Liver (tissue), 8 donors: ENCODE measurements at regions not wholly inside any gene's neighbourhood (a gene's known extent, or its start where the extent isn't known, plus 50 kb on each side); places are given as distances from the start of the nearest gene placed in this dataset.

ENCODE experiments used
- DNase-seq: peaks from one replicate; pipeline ENCODE4 v3.0.0-alpha.2; 2017; ENCODE audit warnings: low spot score
- H3K27ac ChIP-seq, 2 donors: one replicate each; pipeline ENCODE4 v1.7.0; 2013; ENCODE audit warnings: inconsistent platforms in 2 of 2, low read length in 2 of 2, control low read depth in 1 of 2, low read depth in 1 of 2, mild to moderate bottlenecking in 1 of 2
- H3K27me3 ChIP-seq, 4 donors: one replicate each; pipeline versions ENCODE4 v1.6.1 to v1.7.0; 2013; ENCODE audit warnings: low read length in 3 of 4, inconsistent platforms in 1 of 4, mild to moderate bottlenecking in 1 of 4, moderate library complexity in 1 of 4; ENCODE audit not compliant: control insufficient read depth in 4 of 4, insufficient read depth in 4 of 4
- H3K36me3 ChIP-seq, 4 donors: one replicate each; pipeline versions ENCODE4 v1.6.1 to v1.7.0; 2013; ENCODE audit warnings: low read length in 3 of 4, mild to moderate bottlenecking in 3 of 4, low read depth in 1 of 4, moderate library complexity in 1 of 4; ENCODE audit not compliant: control insufficient read depth in 4 of 4, insufficient read depth in 3 of 4
- H3K4me1 ChIP-seq, 4 donors: one replicate each; pipeline versions ENCODE4 v1.6.1 to v1.7.0; 2013; ENCODE audit warnings: low read length in 3 of 4, mild to moderate bottlenecking in 3 of 4, moderate library complexity in 1 of 4; ENCODE audit not compliant: control insufficient read depth in 4 of 4, insufficient read depth in 4 of 4
- H3K4me3 ChIP-seq, 3 donors: one replicate each; pipeline versions ENCODE4 v1.6.1 to v1.7.0; 2013; ENCODE audit warnings: low read length in 3 of 3, control low read depth in 1 of 3, low read depth in 1 of 3, mild to moderate bottlenecking in 1 of 3
- H3K9ac ChIP-seq, 2 donors: one replicate each; pipeline ENCODE4 v1.7.0; 2013; ENCODE audit warnings: low read length in 2 of 2, mild to moderate bottlenecking in 2 of 2, moderate library complexity in 2 of 2, control low read depth in 1 of 2, low read depth in 1 of 2
- H3K9me3 ChIP-seq, 4 donors: one replicate each; pipeline versions ENCODE4 v1.6.1 to v1.7.0; 2013; ENCODE audit warnings: low read length in 3 of 4; ENCODE audit not compliant: control insufficient read depth in 4 of 4
- EGR1 ChIP-seq, 2 donors: IDR thresholded peaks; 2 replicates each; pipeline ENCODE4 v1.6.1; 2016 to 2018; ENCODE audit warnings: antibody characterized with exemption in 2 of 2, low read depth in 2 of 2
- FOXA1 ChIP-seq: IDR thresholded peaks from 2 replicates; pipeline ENCODE4 v1.6.1; 2016; ENCODE audit warnings: antibody characterized with exemption
- FOXA2 ChIP-seq: IDR thresholded peaks from 2 replicates; pipeline ENCODE4 v1.6.1; 2016; ENCODE audit warnings: antibody characterized with exemption
- GABPA ChIP-seq, 2 donors: IDR thresholded peaks in 1 of 2; conservative IDR thresholded peaks in 1 of 2; 2 replicates each; pipeline ENCODE4 v1.6.1; 2016; ENCODE audit warnings: antibody characterized with exemption in 2 of 2, mild to moderate bottlenecking in 1 of 2, moderate library complexity in 1 of 2
- HNF4A ChIP-seq, 2 donors: conservative IDR thresholded peaks; 2 replicates each; pipeline ENCODE4 v1.6.1; 2016; ENCODE audit warnings: antibody characterized with exemption in 2 of 2, mild to moderate bottlenecking in 2 of 2
- HNF4G ChIP-seq: IDR thresholded peaks from 2 replicates; pipeline ENCODE4 v1.6.1; 2016; ENCODE audit warnings: antibody characterized with exemption
- JUND ChIP-seq, 2 donors: IDR thresholded peaks; 2 replicates each; pipeline ENCODE4 v1.6.1; 2016; ENCODE audit warnings: antibody characterized with exemption in 2 of 2
- NR2F2 ChIP-seq: IDR thresholded peaks from 2 replicates; pipeline ENCODE4 v1.6.1; 2016; ENCODE audit warnings: antibody characterized with exemption
- RAD21 ChIP-seq, 2 donors: IDR thresholded peaks; 2 replicates each; pipeline ENCODE4 v1.6.1; 2016; ENCODE audit warnings: antibody characterized with exemption in 2 of 2, mild to moderate bottlenecking in 2 of 2
- REST ChIP-seq: IDR thresholded peaks from 2 replicates; pipeline ENCODE4 v1.6.1; 2016; ENCODE audit warnings: antibody characterized with exemption, mild to moderate bottlenecking
- SP1 ChIP-seq: IDR thresholded peaks from 2 replicates; pipeline ENCODE4 v1.6.1; 2018; ENCODE audit warnings: antibody characterized with exemption, mild to moderate bottlenecking
- YY1 ChIP-seq: IDR thresholded peaks from 2 replicates; pipeline ENCODE4 v1.6.1; 2016; ENCODE audit warnings: antibody characterized with exemption, mild to moderate bottlenecking
- WGBS: extraction: QIAGEN DNeasy Blood & Tissue Kit; methylation state at CpG from one replicate; pipeline ENCODE4 v1.1.7; 2013; 5-methylcytosine and 5-hydroxymethylcytosine counted together
- TF ChIP-seq, protein P1 (sequence below): IDR thresholded peaks from 2 replicates; pipeline ENCODE4 v1.6.1; 2016; ENCODE audit warnings: antibody characterized with exemption
- TF ChIP-seq, protein P2 (sequence below): IDR thresholded peaks from 2 replicates; pipeline ENCODE4 v1.6.1; 2016; ENCODE audit warnings: antibody characterized with exemption
- TF ChIP-seq, protein P3 (sequence below): IDR thresholded peaks from 2 replicates; pipeline ENCODE4 v1.6.1; 2016; ENCODE audit warnings: antibody characterized with exemption
- TF ChIP-seq, protein P4 (sequence below): fragments of 150-350 bp; IDR thresholded peaks from 2 replicates; pipeline ENCODE4 v1.5.1; 2017; ENCODE audit warnings: improper control_type of control experiment, low read depth, low read length; ENCODE audit not compliant: missing input control
- donor health status: healthy.
- donor health status: healthy.
- donor health status: healthy.
- donor health status: healthy.
- donor health status: healthy.

DNA sequence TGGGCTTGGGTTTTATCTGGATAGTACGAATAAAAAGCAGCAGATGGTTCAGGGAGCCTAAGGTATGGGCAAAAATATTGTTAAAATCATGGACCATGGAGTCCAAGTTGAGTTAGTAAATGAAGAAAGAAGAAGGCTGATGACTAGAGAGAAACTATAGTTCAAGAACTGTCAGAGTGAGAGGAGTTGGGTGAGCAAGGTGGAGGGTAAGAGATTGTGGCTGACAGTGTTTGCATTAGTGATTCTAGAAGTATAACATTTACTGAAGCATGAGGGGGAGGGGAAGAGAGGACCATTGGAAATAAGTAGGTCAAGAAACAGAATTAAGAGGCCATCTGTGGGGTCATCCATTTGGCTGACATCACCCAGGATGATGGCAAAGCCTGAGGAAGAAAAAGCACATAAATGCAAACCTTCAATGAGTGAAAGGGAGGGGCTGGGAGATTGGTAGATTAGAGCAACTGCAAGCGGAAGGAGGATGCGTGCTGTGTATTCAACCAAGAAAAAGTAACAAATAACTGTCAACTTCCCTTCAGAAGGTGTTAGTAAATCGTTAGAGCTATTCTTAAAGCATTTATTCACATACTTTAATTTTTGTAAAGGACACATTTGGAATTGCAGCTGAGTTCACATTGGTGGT, 392.8 kb downstream of the TSN start:
- Histone ChIP-seq H3K9ac (no peak overlapping the region), H3K27ac (no peak overlapping the region), H3K4me1 (no peaks in the 10 kb centered on the region), H3K4me3 (no peak overlapping the region), H3K27me3 (peaks cover 0 to 2% (median 0%) of the 10 kb centered on the region in 4 donors), H3K36me3 (no peaks in the 10 kb centered on the region), H3K9me3 (no peaks in the 10 kb centered on the region)
- 74% methylated on average over 4 of the region's 4 CpGs for WGBS
- TF ChIP-seq RAD21 (IDR thresholded peaks at IDR 0.05), result no peak
- no peak for TF ChIP-seq NR2F2
- TF ChIP-seq, protein P1, sequence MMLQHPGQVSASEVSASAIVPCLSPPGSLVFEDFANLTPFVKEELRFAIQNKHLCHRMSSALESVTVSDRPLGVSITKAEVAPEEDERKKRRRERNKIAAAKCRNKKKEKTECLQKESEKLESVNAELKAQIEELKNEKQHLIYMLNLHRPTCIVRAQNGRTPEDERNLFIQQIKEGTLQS, result no peak
- TF ChIP-seq, protein P2, sequence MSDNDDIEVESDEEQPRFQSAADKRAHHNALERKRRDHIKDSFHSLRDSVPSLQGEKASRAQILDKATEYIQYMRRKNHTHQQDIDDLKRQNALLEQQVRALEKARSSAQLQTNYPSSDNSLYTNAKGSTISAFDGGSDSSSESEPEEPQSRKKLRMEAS, result no peak
- no peak for TF ChIP-seq YY1
- no peak for TF ChIP-seq EGR1 (IDR thresholded peaks at IDR 0.05; ENCODE audit: low read depth in 2 of 2)
- TF ChIP-seq REST, result no peak
- no peak for TF ChIP-seq FOXA1
- TF ChIP-seq HNF4G, result no peak
- TF ChIP-seq, protein P3, sequence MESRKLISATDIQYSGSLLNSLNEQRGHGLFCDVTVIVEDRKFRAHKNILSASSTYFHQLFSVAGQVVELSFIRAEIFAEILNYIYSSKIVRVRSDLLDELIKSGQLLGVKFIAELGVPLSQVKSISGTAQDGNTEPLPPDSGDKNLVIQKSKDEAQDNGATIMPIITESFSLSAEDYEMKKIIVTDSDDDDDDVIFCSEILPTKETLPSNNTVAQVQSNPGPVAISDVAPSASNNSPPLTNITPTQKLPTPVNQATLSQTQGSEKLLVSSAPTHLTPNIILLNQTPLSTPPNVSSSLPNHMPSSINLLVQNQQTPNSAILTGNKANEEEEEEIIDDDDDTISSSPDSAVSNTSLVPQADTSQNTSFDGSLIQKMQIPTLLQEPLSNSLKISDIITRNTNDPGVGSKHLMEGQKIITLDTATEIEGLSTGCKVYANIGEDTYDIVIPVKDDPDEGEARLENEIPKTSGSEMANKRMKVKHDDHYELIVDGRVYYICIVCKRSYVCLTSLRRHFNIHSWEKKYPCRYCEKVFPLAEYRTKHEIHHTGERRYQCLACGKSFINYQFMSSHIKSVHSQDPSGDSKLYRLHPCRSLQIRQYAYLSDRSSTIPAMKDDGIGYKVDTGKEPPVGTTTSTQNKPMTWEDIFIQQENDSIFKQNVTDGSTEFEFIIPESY, result no peak
- TF ChIP-seq, protein P4, sequence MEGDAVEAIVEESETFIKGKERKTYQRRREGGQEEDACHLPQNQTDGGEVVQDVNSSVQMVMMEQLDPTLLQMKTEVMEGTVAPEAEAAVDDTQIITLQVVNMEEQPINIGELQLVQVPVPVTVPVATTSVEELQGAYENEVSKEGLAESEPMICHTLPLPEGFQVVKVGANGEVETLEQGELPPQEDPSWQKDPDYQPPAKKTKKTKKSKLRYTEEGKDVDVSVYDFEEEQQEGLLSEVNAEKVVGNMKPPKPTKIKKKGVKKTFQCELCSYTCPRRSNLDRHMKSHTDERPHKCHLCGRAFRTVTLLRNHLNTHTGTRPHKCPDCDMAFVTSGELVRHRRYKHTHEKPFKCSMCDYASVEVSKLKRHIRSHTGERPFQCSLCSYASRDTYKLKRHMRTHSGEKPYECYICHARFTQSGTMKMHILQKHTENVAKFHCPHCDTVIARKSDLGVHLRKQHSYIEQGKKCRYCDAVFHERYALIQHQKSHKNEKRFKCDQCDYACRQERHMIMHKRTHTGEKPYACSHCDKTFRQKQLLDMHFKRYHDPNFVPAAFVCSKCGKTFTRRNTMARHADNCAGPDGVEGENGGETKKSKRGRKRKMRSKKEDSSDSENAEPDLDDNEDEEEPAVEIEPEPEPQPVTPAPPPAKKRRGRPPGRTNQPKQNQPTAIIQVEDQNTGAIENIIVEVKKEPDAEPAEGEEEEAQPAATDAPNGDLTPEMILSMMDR, result no peak
- TF ChIP-seq SP1, result no peak
- TF ChIP-seq JUND (IDR thresholded peaks at IDR 0.05), result no peak
- no peak for TF ChIP-seq HNF4A (conservative IDR thresholded peaks at IDR 0.05)
- TF ChIP-seq GABPA (IDR thresholded peaks at IDR 0.05 in 1 of 2, conservative IDR thresholded peaks at IDR 0.05 in 1 of 2), result no peak
- TF ChIP-seq FOXA2, result no peak
- no peak for DNase-seq
